ENCODE measurements at regions not wholly inside any gene's neighbourhood (a gene's known extent, or its start where the extent isn't known, plus 50 kb on each side); places are given as distances from the start of the nearest gene placed in this dataset.

- no peak for DNase-seq
- H3K4me3 ChIP-seq (ENCODE audit: low read depth, low read length) = no peak overlapping the region
- TF ChIP-seq, protein P1, sequence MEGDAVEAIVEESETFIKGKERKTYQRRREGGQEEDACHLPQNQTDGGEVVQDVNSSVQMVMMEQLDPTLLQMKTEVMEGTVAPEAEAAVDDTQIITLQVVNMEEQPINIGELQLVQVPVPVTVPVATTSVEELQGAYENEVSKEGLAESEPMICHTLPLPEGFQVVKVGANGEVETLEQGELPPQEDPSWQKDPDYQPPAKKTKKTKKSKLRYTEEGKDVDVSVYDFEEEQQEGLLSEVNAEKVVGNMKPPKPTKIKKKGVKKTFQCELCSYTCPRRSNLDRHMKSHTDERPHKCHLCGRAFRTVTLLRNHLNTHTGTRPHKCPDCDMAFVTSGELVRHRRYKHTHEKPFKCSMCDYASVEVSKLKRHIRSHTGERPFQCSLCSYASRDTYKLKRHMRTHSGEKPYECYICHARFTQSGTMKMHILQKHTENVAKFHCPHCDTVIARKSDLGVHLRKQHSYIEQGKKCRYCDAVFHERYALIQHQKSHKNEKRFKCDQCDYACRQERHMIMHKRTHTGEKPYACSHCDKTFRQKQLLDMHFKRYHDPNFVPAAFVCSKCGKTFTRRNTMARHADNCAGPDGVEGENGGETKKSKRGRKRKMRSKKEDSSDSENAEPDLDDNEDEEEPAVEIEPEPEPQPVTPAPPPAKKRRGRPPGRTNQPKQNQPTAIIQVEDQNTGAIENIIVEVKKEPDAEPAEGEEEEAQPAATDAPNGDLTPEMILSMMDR (IDR thresholded peaks at IDR 0.05; ENCODE audit: low read depth, low read length, missing control alignments) = no peak
- in situ Hi-C loops (cut with HindIII; ENCODE audit: low pct_ligation_motif_present, low sequenced_read_pairs) = no loop called here
- no peaks in the 10 kb centered on the region for H3K36me3 ChIP-seq (replicated peaks)
- H3K27ac ChIP-seq = no peak overlapping the region
- no peaks in the 10 kb centered on the region for H3K27me3 ChIP-seq (replicated peaks)
Observed at GRCh38 chrX:55326985-55327384, 62.3 kb upstream of the PAGE3 start.

DNA sequence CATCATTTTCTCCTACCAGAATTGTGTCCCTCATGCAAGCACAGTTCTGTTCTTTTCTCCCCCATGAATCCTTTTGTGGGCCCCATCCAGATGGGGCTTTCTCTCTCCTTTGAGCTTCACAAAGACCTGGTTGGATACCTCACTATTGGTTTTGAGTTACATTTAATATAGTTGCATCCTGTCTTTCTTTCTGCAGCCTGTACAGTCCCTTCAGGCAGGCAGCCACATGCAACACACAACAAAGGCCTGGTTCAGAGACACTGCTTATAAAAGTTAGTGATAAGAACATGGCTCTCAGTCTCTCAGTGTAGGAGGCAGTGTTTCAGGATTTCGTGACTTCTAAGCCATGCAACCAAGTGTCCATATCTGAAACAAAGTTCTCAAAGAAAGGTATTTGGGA, 70.6 kb upstream of the PAGE3 start:
- no peaks in the 10 kb centered on the region for H3K36me3 ChIP-seq (replicated peaks)
- TF ChIP-seq, protein P1 (IDR thresholded peaks at IDR 0.05; ENCODE audit: low read depth, low read length, missing control alignments) = no peak
- no peak for DNase-seq
- H3K27me3 ChIP-seq (replicated peaks) = no peaks in the 10 kb centered on the region
- H3K27ac ChIP-seq = no peak overlapping the region
- no peak overlapping the region for H3K4me3 ChIP-seq (ENCODE audit: low read depth, low read length)
- in situ Hi-C loops (cut with HindIII; ENCODE audit: low pct_ligation_motif_present, low sequenced_read_pairs) = no loop called here

- DNase-seq = no peak
- in situ Hi-C loops (cut with HindIII; ENCODE audit: low pct_ligation_motif_present, low sequenced_read_pairs) = no loop called here
Observed at GRCh38 chrX:55336176-55336575, 71.5 kb upstream of the PAGE3 start.

GRCh38 chrX:55340896-55341433, 76.2 kb upstream of the PAGE3 start:
- Histone ChIP-seq H3K4me3 (ENCODE audit: low read depth, low read length) (no peak overlapping the region), H3K36me3 (replicated peaks) (no peaks in the 10 kb centered on the region), H3K27me3 (replicated peaks) (no peaks in the 10 kb centered on the region), H3K27ac (no peak overlapping the region)
- in situ Hi-C loops (cut with HindIII; ENCODE audit: low pct_ligation_motif_present, low sequenced_read_pairs) = no loop called here
- no peak for DNase-seq
- TF ChIP-seq, protein P1 (IDR thresholded peaks at IDR 0.05; ENCODE audit: low read depth, low read length, missing control alignments) = no peak

More at GRCh38 chrX:55336176-55336575, 71.5 kb upstream of the PAGE3 start:
- no peaks in the 10 kb centered on the region for H3K27me3 ChIP-seq (replicated peaks)
- no peak overlapping the region for H3K27ac ChIP-seq
- TF ChIP-seq, protein P1 (IDR thresholded peaks at IDR 0.05; ENCODE audit: low read depth, low read length, missing control alignments) = no peak
- H3K4me3 ChIP-seq (ENCODE audit: low read depth, low read length) = no peak overlapping the region
- no peaks in the 10 kb centered on the region for H3K36me3 ChIP-seq (replicated peaks)

GRCh38 chrX:55342533-55343501, 78.1 kb upstream of the PAGE3 start:
- TF ChIP-seq, protein P1 (IDR thresholded peaks at IDR 0.05; ENCODE audit: low read depth, low read length, missing control alignments) = peak; percentile 39
- DNase-seq = no peak
- Histone ChIP-seq H3K36me3 (replicated peaks) (no peaks in the 10 kb centered on the region), H3K27ac (no peak overlapping the region), H3K27me3 (replicated peaks) (no peaks in the 10 kb centered on the region), H3K4me3 (ENCODE audit: low read depth, low read length) (no peak overlapping the region)
- in situ Hi-C loops (cut with HindIII; ENCODE audit: low pct_ligation_motif_present, low sequenced_read_pairs) = no loop called here
